Umbilical cord (tissue), 1 donor: ENCODE measurements at regions not wholly inside any gene's neighbourhood (a gene's known extent, or its start where the extent isn't known, plus 50 kb on each side); places are given as distances from the start of the nearest gene placed in this dataset.

ENCODE experiments used
- DNase-seq: peaks from one replicate; pipeline ENCODE4 v3.0.0-alpha.2; 2015; ENCODE audit warnings: low spot score

GRCh38 chr7:8932751-8933150 is 499.3 kb downstream of the NXPH1 start:
- DNase-seq, result no peak

DNA sequence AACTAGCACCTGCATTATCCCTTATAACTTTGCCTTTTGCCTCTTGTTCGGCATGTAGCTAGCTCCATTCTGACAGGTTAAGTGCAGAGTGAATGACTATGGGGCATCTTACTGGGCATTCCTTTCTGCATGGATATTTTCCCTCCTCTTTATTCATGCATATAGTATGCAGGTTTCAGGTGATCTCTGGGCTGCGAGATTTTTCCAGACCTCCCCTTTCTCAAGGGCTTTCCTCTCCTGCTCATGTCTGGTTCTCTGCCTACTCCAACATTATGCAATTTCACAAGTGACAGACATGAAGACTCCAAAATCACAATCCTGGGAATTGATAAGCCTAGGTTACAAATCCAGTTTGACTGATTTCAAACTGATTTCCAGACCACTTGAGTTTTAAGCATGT is 503.8 kb downstream of the NXPH1 start:
- DNase-seq, result no peak

DNA sequence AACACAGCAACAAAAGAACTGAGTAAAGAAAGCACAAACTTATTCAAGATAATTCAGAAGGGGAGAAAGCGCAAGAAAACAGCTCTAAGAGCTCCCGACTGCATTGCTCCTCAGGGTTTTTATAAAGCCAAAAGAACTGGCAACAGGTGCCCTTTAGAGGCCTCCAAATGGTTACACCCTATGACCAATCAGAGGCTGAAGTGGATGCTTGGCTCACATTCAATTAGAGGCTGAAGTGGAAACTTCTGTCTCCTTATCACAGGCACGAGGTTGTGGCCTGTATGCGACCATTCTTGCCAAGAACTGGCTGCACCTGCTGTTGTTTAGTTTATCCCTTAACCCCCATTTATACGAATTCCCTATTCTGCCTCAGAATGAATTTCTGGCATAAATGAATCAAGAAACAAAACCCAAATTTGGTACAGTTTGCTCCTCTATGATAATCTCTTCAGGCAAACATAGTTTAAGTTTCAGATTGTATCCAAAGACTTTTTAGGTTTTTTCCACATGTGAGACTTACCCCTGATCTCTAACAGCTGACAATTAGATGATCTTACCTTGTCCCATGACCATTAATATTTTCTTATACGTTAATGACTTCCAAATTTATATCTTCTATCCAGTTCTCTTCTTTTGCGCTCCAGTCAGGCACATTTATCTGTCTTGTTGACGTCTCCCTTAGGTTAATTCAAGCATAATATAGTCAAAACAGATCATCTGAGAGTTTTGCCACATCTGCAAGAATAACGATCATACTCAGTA is 504.8 kb downstream of the NXPH1 start:
- DNase-seq, result no peak

DNA sequence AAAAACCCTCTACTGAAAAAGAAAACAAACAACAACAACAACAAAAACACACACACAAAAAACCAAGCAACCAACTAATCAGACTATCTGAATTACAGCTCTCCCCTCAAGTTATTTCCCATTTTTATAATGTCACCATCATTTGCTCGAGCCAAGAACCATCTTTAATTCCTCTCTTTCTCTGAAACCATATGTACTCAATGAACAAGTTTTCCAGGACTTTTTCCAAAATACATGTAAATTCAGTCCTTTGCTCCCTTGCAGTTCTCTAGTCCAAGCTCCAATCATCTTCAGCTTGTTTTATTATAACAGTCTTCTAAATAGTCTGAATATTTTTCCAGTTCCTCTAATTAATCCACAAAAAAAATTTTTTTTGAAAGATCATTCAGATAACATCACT is 506.0 kb downstream of the NXPH1 start:
- DNase-seq, result no peak

- no peak for DNase-seq
These were observed 530.3 kb downstream of the NXPH1 start for GRCh38 chr7:8963722-8964121.

DNA sequence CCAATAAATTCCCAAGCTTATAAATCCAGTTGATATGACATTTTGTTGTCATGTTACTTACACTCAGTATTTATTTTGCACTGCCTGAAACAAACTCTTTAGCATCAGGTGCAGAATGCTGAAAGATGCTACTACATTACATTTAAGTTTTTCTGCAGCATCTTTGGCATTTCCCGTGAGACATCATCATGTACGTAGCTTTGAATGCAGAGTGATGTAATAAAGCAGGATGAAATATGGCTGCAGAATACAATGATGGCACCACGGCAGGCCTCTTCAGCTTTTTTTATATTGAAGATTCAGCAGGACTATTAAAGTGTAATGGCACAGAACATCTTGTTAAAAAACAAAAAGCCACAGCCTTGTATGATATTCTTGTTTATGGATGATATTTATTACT is 531.8 kb downstream of the NXPH1 start:
- no peak for DNase-seq

DNA sequence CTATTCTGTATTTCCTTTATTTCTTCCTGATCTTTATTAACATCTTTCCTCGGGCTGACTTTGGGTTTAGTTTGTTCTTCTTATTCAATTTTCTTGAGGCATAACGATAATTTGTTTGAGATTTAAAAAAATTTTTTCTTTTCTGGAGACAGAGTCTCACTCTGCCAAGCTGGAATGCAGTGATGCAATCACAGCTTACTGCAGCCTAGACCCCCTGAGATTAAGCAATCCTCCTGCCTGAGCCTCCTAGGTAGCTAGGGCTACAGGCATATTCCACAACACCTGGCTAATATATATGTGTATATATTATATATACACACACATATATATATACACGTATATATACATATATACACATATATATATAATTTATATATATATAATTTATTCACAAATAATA is 540.2 kb downstream of the NXPH1 start:
- no peak for DNase-seq

DNA sequence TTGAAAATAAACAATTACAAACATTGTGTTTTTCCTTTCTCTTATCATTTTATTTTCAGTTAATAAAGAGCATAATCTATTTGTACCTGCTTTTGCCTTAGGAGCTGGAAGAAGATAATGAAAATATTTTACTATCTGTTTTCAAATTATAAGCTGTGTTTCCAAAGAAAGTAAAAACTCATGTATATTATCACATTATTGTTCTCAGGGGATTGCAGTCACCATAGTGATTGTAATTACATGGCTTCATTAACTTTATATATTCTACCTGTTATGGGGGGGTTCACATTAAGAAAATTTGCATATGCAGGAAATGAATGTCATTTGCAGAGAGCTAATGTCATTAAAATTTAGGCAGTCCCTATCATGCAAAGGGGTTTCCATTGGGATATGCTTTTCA is 542.3 kb downstream of the NXPH1 start:
- DNase-seq, result no peak

- DNase-seq, result no peak
These were observed 549.1 kb downstream of the NXPH1 start for GRCh38 chr7:8982338-8982992.

DNA sequence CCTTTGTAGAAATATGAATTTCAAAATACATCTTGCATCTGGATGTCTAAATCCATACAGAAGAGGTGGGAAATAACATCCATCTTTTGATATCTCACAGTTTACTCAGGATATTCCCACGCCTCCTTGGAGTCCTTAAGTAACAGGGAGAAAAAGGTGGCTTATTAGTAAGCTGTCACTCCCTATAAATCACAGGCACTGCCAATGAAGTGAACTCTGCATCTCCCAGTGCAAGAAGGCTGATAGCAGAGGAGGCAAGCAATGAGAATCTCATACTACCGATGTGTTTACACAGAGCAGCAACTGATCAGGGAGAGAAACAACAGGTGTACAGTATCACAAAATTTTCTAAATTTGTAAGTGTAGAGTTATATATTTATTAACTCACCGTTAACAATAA is 551.8 kb downstream of the NXPH1 start:
- DNase-seq, result no peak

DNA sequence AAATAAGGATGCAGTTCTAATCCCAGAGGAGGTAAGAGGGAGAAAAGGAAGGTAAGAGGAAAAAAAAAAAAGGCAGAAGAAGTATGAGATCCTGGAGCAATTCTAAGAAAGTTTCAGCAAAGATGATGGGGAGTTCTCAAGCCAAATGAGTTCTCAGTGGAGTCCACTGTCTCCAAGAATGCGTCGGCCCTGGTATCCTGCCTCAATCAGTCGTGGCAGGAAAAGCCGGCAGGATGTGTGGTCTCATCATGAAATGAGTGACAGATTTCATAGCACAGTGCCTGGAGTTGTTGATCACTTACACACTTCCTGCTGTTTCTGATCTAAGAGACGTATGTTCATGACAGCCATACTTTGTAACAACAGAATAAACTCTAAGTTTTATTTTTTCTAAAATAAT is 554.9 kb downstream of the NXPH1 start:
- no peak for DNase-seq

- DNase-seq, result no peak
These were observed 557.8 kb downstream of the NXPH1 start for GRCh38 chr7:8991159-8991558.

- DNase-seq, result peak; percentile 22
These were observed 565.4 kb downstream of the NXPH1 start for GRCh38 chr7:8998762-8999161.

DNA sequence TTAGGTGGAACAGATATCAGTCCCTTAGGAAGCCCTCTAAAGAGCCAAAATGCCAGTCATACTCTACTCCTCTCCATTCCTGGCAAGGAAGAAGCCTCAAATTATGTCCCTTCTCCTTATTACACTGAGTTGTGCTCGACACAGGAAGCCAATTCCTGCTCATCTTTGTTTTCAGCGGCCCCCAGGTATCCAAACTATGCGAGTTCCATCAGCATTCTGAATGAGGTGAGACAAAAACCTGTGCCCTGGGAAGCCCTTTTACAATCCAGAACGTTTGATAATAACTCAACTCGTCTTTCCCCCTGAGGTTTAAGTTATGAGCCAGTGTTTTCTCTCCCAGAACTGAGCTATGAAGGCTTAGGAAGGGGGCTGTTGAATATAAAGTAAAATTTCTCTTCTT is 580.5 kb downstream of the NXPH1 start:
- no peak for DNase-seq

DNA sequence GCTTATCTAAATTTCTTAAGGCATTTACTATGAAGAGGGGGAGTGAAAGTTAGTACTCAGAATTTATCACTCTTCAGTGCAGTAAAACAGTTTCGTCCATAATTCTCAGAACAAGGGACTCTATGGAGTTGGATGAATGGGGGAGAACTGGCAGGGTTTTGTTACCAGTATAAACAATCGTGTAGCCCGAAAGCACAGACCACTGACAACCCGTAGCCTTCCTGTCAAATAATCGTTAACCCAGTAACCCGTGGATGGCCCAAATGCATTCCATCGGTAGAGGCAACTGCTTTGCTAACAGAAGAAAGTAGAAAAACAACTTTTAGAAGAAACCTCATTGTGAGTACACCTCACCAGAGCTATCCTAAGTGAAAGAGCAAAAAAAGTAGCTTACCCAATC is 583.9 kb downstream of the NXPH1 start:
- DNase-seq, result no peak

GRCh38 chr7:9022456-9022855 is 589.0 kb downstream of the NXPH1 start:
- no peak for DNase-seq

GRCh38 chr7:9023675-9024294 is 590.4 kb downstream of the NXPH1 start:
- DNase-seq, result no peak

GRCh38 chr7:9026121-9026520 is 592.7 kb downstream of the NXPH1 start:
- DNase-seq, result no peak

GRCh38 chr7:9028012-9028411 is 594.6 kb downstream of the NXPH1 start:
- DNase-seq, result no peak

DNA sequence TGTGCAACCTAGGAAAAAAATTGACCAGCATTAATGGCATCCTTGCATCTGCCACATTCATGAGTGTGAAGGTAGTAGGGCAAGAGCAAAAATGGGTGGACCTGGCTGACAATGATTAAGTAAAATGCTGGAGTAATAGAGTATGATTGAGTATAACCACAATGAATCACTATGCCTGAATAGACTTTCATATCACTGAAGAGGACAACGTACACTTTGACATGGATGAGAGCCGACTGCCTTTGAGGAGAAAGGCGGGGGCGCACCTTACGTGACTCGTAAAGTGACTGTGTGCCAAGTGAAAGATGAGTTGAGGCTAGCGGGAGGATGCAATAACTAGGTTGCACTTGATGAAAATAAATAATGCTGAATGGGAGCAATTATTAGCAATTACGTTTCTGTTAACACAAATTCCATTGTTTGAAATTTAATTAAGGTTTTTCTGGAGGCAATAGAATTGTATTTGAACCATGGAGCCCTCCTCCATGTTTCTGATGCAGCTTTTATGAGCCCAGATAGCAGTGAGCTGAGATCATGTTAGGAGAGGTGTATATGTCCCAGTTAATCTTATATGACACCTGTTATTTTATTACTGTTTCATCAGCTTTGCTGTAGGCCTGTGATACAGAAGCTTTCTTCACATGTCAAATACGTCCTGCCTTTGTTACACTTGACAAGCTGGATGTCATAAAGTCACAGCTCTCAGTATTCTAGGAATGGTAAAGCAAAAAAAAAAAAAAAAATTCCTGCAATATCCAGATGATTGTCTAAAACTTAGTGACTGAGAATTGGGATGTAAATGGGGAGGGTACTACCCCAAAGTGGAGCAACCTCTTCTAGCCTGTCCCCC is 596.5 kb downstream of the NXPH1 start:
- no peak for DNase-seq

DNA sequence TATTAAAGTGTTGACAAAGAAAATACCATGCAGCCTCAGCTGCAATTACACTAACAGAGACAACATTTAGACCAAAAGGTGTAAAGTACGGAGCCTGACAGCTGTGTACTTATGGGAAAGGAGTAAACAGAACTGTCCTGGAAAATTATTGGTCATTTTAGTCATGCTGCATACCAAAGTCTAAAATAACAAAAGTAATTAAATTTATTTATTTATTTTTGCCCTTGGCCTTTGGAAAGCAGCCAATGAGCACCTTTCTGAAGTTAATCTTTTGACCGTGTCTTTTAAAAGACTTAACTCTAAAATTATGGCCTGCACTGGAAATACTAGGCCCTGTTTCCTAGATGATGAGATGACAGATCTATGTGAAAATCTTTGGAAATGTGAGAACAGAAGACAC is 597.6 kb downstream of the NXPH1 start:
- DNase-seq, result no peak

DNA sequence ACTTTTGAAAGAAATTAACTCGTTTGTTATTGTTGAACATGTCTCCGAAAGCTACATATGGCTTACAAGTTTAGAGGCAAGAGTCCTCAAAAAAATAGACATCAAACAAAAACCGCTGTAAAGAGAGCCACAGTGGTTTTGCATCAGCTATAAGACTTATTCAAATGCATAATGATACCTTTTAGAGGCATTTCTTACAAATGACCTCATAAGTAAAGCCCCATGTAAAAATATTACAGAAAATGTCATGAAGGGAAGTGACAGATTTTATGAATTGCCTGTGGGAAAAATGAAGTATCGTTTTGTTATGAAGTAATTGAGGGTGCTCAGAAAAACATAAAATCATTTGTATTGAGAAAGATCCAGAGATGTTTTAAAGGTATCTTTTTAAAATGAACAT is 598.0 kb downstream of the NXPH1 start:
- no peak for DNase-seq
